ENCODE measurements at regions not wholly inside any gene's neighbourhood (a gene's known extent, or its start where the extent isn't known, plus 50 kb on each side); places are given as distances from the start of the nearest gene placed in this dataset.

DNA sequence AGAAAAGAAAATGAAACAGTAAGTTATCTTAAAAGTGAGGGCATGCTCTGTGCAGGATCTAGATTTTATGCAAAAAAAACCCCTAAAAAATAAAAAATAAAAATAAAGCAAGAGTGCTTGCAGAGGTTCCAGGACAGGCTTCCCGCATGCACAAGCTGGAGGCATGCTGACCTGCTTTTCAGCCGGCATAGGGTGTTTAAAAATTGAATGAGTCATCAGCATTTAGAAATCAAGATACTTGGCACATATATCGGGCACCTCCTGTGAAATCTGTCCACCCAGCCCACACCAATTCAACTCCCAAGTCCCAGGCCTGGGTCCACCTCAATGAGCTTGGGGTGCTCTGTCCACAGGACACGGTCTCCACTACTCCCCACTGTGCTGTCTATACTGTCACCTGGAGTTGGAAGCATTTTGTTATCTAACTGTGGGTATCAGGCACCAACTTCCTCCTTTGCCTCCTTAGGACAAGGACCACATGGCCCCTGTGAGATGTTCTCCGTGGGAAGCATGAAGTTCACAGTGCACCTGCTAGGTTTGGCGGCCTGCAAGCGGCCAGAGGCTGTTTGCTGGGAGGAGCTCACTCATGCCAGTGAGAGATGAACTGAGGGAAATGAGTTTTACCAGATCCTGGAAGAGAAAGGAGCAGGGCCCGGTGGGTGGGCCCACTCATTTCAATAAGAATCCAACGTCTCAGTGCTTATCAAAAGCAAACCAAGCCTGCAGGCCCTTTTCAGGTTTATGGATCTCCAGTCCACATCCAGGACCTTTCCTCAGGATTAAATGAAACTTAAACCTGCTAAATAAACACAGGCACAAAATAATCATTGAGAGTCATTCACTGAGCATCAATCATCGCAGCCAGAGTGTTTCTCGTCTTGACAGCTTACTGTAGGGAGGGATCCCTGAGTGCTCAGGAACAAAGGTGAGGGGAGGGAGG lies 121.1 kb downstream of the FOXA2 start:
- peaks cover 54% of the 10 kb centered on the region for H3K27me3 ChIP-seq (replicated peaks; ENCODE audit: control insufficient read depth, insufficient read depth, low read length)
- no peak for DNase-seq (ENCODE audit: low read depth)
- H3K4me3 ChIP-seq (ENCODE audit: low read length) = no peak overlapping the region
- no peaks in the 10 kb centered on the region for H3K9me3 ChIP-seq (ENCODE audit: control insufficient read depth, low read length)
- H3K36me3 ChIP-seq (ENCODE audit: control insufficient read depth, insufficient read depth, low read length, severe bottlenecking) = no peaks in the 10 kb centered on the region
- no peak overlapping the region for H3K9ac ChIP-seq (ENCODE audit: low read length)
- H3K4me1 ChIP-seq (ENCODE audit: control insufficient read depth, insufficient read depth, low read length) = peaks cover 22% of the 10 kb centered on the region

DNA sequence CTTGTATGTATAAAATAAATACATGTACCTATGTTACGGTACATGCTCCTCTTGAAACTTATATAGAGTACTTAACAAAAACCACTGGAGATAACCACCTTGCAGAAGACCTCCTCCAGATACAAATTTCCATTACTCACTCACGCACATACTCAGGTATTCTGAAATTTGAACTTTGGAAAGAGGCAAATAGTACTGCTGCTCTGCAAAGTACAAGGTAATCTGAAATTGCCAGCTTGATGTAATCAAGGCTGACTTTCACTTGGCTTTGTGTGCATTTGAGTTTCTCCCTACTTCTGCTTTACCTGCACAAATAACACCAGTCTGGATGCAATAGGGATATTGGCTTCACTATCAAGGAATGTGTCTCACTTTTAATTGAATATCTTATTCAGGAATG lies 123.6 kb downstream of the FOXA2 start:
- H3K4me1 ChIP-seq (ENCODE audit: control insufficient read depth, insufficient read depth, low read length) = peaks cover 22% of the 10 kb centered on the region

DNA sequence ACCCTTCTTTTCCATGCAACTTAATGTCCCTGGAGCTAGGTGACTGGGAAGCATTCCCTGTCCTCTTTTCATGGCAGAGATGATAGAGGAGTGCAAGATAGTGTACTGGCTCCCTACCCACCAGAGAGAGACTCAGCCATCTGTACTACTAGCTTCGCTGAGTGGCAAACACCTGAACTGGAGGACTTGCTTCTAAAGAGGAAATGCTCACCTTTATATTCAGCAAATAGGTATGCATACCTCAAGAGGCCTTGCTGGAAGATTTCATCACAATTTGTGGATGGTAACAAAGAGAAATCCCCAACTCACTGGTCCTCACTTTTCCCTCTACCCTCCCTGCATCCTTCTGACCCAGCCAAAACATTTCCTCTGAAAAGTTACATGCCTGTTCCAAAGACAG lies 124.1 kb downstream of the FOXA2 start:
- no peak for DNase-seq (ENCODE audit: low read depth)

More for the DNA sequence above, 123.6 kb downstream of the FOXA2 start:
- Histone ChIP-seq H3K9ac (ENCODE audit: low read length) (no peak overlapping the region), H3K9me3 (ENCODE audit: control insufficient read depth, low read length) (no peaks in the 10 kb centered on the region), H3K4me3 (ENCODE audit: low read length) (no peak overlapping the region), H3K27me3 (replicated peaks; ENCODE audit: control insufficient read depth, insufficient read depth, low read length) (peaks cover 61% of the 10 kb centered on the region), H3K36me3 (ENCODE audit: control insufficient read depth, insufficient read depth, low read length, severe bottlenecking) (no peaks in the 10 kb centered on the region)
- no peak for DNase-seq (ENCODE audit: low read depth)

DNA sequence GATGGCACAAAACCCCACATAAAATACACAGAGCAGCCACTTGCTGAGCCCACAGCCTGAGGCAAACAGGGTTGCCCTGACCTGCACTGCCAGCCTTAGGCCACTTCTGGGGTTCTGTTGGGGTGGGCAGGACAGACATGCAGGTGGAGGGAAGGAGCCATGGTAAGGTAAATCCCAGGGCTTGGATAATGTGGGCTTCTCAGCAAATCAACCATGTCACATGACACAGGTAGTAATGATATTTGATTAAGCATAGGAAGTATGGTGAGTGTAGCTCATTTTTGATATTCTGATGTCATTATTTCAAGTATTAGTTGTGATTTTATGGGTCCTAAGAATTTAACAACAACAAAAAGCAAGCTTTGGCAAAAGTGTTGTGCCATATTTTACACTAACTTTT lies 124.6 kb downstream of the FOXA2 start:
- Histone ChIP-seq H3K36me3 (ENCODE audit: control insufficient read depth, insufficient read depth, low read length, severe bottlenecking) (no peaks in the 10 kb centered on the region), H3K4me3 (ENCODE audit: low read length) (no peak overlapping the region), H3K9ac (ENCODE audit: low read length) (no peak overlapping the region), H3K9me3 (ENCODE audit: control insufficient read depth, low read length) (no peaks in the 10 kb centered on the region), H3K27me3 (replicated peaks; ENCODE audit: control insufficient read depth, insufficient read depth, low read length) (peaks cover 59% of the 10 kb centered on the region), H3K4me1 (ENCODE audit: control insufficient read depth, insufficient read depth, low read length) (peaks cover 22% of the 10 kb centered on the region)
- DNase-seq (ENCODE audit: low read depth) = no peak

More for the DNA sequence above, 124.1 kb downstream of the FOXA2 start:
- H3K4me1 ChIP-seq (ENCODE audit: control insufficient read depth, insufficient read depth, low read length) = peaks cover 22% of the 10 kb centered on the region
- H3K9me3 ChIP-seq (ENCODE audit: control insufficient read depth, low read length) = no peaks in the 10 kb centered on the region
- no peaks in the 10 kb centered on the region for H3K36me3 ChIP-seq (ENCODE audit: control insufficient read depth, insufficient read depth, low read length, severe bottlenecking)
- peaks cover 59% of the 10 kb centered on the region for H3K27me3 ChIP-seq (replicated peaks; ENCODE audit: control insufficient read depth, insufficient read depth, low read length)
- no peak overlapping the region for H3K9ac ChIP-seq (ENCODE audit: low read length)
- no peak overlapping the region for H3K4me3 ChIP-seq (ENCODE audit: low read length)

DNA sequence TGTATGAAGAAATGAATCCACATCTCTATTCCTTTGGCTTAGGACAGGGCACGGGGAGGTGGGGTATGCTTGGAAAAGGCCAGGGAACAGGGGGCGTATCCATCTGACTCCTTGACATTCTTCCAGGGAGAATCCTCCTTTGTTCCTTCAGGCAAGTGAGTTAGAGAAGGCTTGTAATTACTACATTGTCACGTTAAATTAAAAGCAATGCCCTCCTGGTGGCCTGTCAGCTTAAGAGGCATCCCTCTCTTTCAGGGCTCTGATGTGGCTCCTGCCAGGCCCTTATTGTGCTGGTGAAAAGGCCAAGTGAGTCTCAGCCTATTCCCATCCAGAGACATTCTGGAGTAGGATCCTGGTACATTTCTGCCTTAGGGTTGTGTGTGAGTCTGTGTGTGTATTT lies 128.3 kb downstream of the FOXA2 start:
- Histone ChIP-seq H3K9me3 (ENCODE audit: control insufficient read depth, low read length) (no peaks in the 10 kb centered on the region), H3K4me3 (ENCODE audit: low read length) (no peak overlapping the region), H3K36me3 (ENCODE audit: control insufficient read depth, insufficient read depth, low read length, severe bottlenecking) (no peaks in the 10 kb centered on the region), H3K4me1 (ENCODE audit: control insufficient read depth, insufficient read depth, low read length) (no peaks in the 10 kb centered on the region), H3K27me3 (replicated peaks; ENCODE audit: control insufficient read depth, insufficient read depth, low read length) (peaks cover 43% of the 10 kb centered on the region), H3K9ac (ENCODE audit: low read length) (no peak overlapping the region)
- no peak for DNase-seq (ENCODE audit: low read depth)

DNA sequence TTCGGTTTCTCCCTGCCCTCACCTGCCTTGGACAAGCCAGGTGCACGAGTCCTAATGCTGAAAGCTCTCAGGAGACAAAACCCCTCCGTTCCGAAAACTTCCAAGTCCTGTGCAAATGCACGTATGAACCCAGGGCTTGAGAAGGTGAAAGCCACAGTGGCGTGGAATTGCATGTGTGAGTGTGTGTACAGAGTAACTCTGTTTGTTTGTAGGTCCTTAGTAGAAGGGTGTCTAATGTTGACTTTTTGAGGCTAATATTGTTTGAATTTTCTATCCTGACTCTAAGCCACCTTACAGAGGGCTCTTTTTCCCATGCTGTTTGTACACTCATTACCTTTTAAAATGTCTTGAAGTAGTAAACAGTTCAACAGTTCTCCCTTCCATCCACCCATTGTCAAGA lies 129.1 kb downstream of the FOXA2 start:
- Histone ChIP-seq H3K27me3 (replicated peaks; ENCODE audit: control insufficient read depth, insufficient read depth, low read length) (peaks cover 42% of the 10 kb centered on the region), H3K9me3 (ENCODE audit: control insufficient read depth, low read length) (no peaks in the 10 kb centered on the region), H3K4me1 (ENCODE audit: control insufficient read depth, insufficient read depth, low read length) (no peaks in the 10 kb centered on the region), H3K4me3 (ENCODE audit: low read length) (no peak overlapping the region), H3K9ac (ENCODE audit: low read length) (no peak overlapping the region), H3K36me3 (ENCODE audit: control insufficient read depth, insufficient read depth, low read length, severe bottlenecking) (no peaks in the 10 kb centered on the region)
- DNase-seq (ENCODE audit: low read depth) = no peak

DNA sequence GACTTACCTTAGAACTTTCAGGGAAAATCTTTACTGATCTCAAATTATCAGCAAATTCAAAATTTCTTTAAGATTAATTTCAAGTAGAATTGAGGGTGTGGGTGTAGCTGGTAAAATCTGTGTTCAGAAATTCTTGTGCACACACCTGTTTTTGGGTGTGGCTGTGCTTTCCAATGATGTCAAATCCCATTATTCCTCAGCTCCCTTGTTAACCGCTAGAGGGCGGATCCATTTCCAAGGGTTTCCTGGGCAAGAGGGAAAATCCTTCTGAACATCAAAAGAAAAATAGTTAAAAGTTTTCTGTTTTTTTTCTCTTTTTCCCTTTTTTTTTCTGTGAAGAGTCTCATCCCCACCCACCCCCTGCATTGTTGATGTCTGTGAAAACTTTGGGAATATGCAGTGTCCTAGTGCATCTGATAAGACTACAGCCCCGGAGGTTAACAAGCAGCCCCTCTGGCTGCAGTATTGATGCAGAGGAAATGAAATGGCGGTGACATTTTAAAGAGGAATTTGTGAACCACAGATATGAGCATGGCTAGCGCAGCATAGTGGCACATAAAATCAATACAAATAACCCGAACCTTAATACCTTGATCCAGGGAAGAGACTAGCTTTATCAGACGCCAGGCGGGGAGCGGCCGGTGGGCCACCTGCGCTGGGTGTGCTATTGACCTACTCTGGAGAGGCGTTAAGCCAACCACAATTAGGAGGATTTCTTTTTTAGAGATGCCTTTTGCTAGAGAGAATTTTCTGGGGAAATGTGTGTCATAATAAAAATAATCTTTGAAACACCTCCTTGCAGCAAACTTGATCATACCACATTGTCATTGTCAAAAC lies 130.9 kb downstream of the FOXA2 start:
- H3K4me1 ChIP-seq (ENCODE audit: control insufficient read depth, insufficient read depth, low read length) = no peaks in the 10 kb centered on the region
- DNase-seq (ENCODE audit: low read depth) = peak; percentile 25
- no peaks in the 10 kb centered on the region for H3K9me3 ChIP-seq (ENCODE audit: control insufficient read depth, low read length)
- no peak overlapping the region for H3K4me3 ChIP-seq (ENCODE audit: low read length)
- H3K27me3 ChIP-seq (replicated peaks; ENCODE audit: control insufficient read depth, insufficient read depth, low read length) = peaks cover 32% of the 10 kb centered on the region
- H3K9ac ChIP-seq (ENCODE audit: low read length) = no peak overlapping the region
- no peaks in the 10 kb centered on the region for H3K36me3 ChIP-seq (ENCODE audit: control insufficient read depth, insufficient read depth, low read length, severe bottlenecking)

DNA sequence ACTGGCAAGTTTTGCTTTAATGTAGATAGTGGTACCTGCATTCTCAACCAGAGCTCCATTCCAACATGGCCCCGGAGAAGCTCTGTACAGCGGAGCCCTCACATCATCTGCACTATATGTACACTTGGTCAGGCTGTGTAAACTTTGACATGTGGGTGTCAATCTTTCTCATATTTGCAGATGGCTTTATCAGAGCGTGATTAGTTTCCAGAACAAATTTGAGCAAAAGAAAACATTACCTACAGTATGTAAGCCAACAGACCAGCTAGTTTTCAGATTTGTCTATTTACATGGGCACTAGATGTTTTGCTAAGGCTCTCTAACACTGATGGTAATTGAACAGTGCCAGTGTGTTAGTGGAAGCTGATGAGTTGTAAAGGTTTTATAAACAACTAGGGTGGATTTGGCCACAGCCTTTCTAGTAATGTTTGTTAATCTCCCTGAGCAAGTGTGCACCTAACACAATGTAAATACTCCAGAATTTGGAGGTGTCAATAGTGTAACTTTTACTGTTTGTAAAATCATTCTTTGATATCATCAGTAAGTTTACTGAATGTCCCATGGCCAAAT lies 131.8 kb downstream of the FOXA2 start:
- H3K9ac ChIP-seq (ENCODE audit: low read length) = no peak overlapping the region
- H3K4me1 ChIP-seq (ENCODE audit: control insufficient read depth, insufficient read depth, low read length) = no peaks in the 10 kb centered on the region
- no peak overlapping the region for H3K4me3 ChIP-seq (ENCODE audit: low read length)
- H3K36me3 ChIP-seq (ENCODE audit: control insufficient read depth, insufficient read depth, low read length, severe bottlenecking) = no peaks in the 10 kb centered on the region
- no peak for DNase-seq (ENCODE audit: low read depth)
- H3K27me3 ChIP-seq (replicated peaks; ENCODE audit: control insufficient read depth, insufficient read depth, low read length) = peaks cover 29% of the 10 kb centered on the region
- H3K9me3 ChIP-seq (ENCODE audit: control insufficient read depth, low read length) = no peaks in the 10 kb centered on the region

DNA sequence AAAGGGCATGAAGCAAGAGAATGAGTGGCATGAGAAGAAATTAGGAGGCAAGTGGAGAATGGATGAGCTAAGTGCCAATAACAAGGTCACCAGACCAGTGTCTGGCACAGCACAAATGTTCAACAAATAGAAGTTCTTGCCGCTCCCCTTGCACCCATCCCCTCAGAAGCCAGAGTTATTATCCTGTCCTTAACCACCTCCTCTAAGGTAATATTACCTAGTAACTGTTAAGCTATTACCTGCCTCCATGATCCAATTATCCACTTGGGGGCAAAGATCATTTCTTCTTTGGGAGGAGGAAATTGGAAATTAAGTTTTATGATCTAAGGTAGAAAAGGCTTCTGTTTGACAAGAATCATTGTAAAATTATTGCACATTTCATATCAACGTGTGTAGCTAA lies 133.8 kb downstream of the FOXA2 start:
- Histone ChIP-seq H3K4me3 (ENCODE audit: low read length) (no peak overlapping the region), H3K4me1 (ENCODE audit: control insufficient read depth, insufficient read depth, low read length) (peaks cover 6% of the 10 kb centered on the region), H3K27me3 (replicated peaks; ENCODE audit: control insufficient read depth, insufficient read depth, low read length) (peaks cover 11% of the 10 kb centered on the region), H3K9ac (ENCODE audit: low read length) (no peak overlapping the region), H3K9me3 (ENCODE audit: control insufficient read depth, low read length) (no peaks in the 10 kb centered on the region), H3K36me3 (ENCODE audit: control insufficient read depth, insufficient read depth, low read length, severe bottlenecking) (no peaks in the 10 kb centered on the region)
- DNase-seq (ENCODE audit: low read depth) = no peak

DNA sequence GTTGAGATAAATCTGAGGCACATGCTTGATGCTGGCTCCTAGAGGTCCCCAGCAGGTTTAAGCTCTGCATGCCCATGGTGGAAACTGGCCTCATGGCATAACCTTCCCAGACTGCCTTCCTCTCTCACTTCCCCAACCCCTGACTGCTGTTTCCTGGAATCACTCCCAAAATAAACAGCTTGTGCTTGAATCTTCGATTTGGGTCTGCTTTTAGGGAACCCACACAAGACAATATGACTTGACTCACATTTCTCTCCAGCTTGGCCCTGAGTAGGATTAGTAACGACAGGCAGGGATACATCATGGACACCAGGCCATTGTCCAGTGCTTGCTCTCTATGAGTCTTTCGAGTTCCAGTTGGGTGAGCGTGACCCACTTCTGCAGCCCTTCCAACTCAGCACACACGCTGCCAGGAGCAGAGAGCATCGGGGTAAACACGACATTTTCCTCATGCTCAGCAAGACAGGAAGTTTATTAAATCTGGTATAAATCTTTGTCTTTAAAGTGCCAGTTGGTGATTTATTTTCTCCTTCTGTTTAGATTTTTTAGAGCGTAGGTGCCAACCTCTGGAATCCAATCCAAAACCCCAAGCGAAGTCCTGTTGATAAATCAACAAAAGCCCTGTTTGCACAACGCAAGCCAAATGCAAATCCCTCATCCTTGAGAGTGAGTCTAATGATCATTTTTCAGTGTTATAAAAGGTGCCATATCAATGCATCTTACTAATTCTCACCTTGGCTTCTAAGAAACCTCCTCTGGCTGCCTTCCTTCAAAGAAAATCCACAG lies 135.0 kb downstream of the FOXA2 start:
- Histone ChIP-seq H3K27me3 (replicated peaks; ENCODE audit: control insufficient read depth, insufficient read depth, low read length) (no peaks in the 10 kb centered on the region), H3K4me3 (ENCODE audit: low read length) (no peak overlapping the region), H3K9me3 (ENCODE audit: control insufficient read depth, low read length) (no peaks in the 10 kb centered on the region), H3K4me1 (ENCODE audit: control insufficient read depth, insufficient read depth, low read length) (peaks cover 6% of the 10 kb centered on the region), H3K36me3 (ENCODE audit: control insufficient read depth, insufficient read depth, low read length, severe bottlenecking) (no peaks in the 10 kb centered on the region), H3K9ac (ENCODE audit: low read length) (no peak overlapping the region)
- no peak for DNase-seq (ENCODE audit: low read depth)
